ENCODE measurements at regions not wholly inside any gene's neighbourhood (a gene's known extent, or its start where the extent isn't known, plus 50 kb on each side); places are given as distances from the start of the nearest gene placed in this dataset.

- no peak for DNase-seq (ENCODE audit: low read depth in 6 of 9, low spot score in 9 of 9)
- Histone ChIP-seq H3K4me3 (ENCODE audit: low read length in 2 of 2) (no peak overlapping the region), H3K4me1 (ENCODE audit: control insufficient read depth in 2 of 2, insufficient read depth in 2 of 2, low read length in 2 of 2) (no peaks in the 10 kb centered on the region), H3K27me3 (ENCODE audit: control insufficient read depth in 2 of 2, insufficient read depth in 1 of 2, low read length in 1 of 2) (no peaks in the 10 kb centered on the region), H3K27ac (ENCODE audit: low read depth in 1 of 2, low read length in 1 of 2) (no peak overlapping the region), H3K36me3 (ENCODE audit: control insufficient read depth in 2 of 2, insufficient read depth in 2 of 2, low read length in 1 of 2) (no peaks in the 10 kb centered on the region), H3K9me3 (ENCODE audit: control insufficient read depth in 2 of 2, insufficient read depth in 1 of 2, low read length in 1 of 2) (no peaks in the 10 kb centered on the region)
- WGBS: 97% methylated on average over 5 of the region's 5 CpGs
Observed at GRCh38 chr11:115893461-115894099, 389.4 kb upstream of the CADM1 start.

- 86% methylated on average over 2 of the region's 2 CpGs for WGBS
- Histone ChIP-seq H3K9me3 (ENCODE audit: control insufficient read depth in 2 of 2, insufficient read depth in 1 of 2, low read length in 1 of 2) (no peaks in the 10 kb centered on the region), H3K36me3 (ENCODE audit: control insufficient read depth in 2 of 2, insufficient read depth in 2 of 2, low read length in 1 of 2) (no peaks in the 10 kb centered on the region), H3K4me3 (ENCODE audit: low read length in 2 of 2) (no peak overlapping the region), H3K4me1 (ENCODE audit: control insufficient read depth in 2 of 2, insufficient read depth in 2 of 2, low read length in 2 of 2) (no peaks in the 10 kb centered on the region), H3K27ac (ENCODE audit: low read depth in 1 of 2, low read length in 1 of 2) (no peak overlapping the region), H3K27me3 (ENCODE audit: control insufficient read depth in 2 of 2, insufficient read depth in 1 of 2, low read length in 1 of 2) (no peaks in the 10 kb centered on the region)
- no peak for DNase-seq (ENCODE audit: low read depth in 6 of 9, low spot score in 9 of 9)
Observed at GRCh38 chr11:115892016-115892415, 387.8 kb upstream of the CADM1 start.

- Histone ChIP-seq H3K9me3 (ENCODE audit: control insufficient read depth in 2 of 2, insufficient read depth in 1 of 2, low read length in 1 of 2) (no peaks in the 10 kb centered on the region), H3K4me1 (ENCODE audit: control insufficient read depth in 2 of 2, insufficient read depth in 2 of 2, low read length in 2 of 2) (no peaks in the 10 kb centered on the region), H3K4me3 (ENCODE audit: low read length in 2 of 2) (no peak overlapping the region), H3K27ac (ENCODE audit: low read depth in 1 of 2, low read length in 1 of 2) (no peak overlapping the region), H3K27me3 (ENCODE audit: control insufficient read depth in 2 of 2, insufficient read depth in 1 of 2, low read length in 1 of 2) (no peaks in the 10 kb centered on the region), H3K36me3 (ENCODE audit: control insufficient read depth in 2 of 2, insufficient read depth in 2 of 2, low read length in 1 of 2) (no peaks in the 10 kb centered on the region)
- DNase-seq (ENCODE audit: low read depth in 6 of 9, low spot score in 9 of 9): no peak
- 18% methylated on average over 1 of the region's 1 CpG for WGBS
Observed at GRCh38 chr11:115891581-115891980, 387.4 kb upstream of the CADM1 start.

GRCh38 chr11:115890500-115890899, 386.3 kb upstream of the CADM1 start:
- WGBS: 96% methylated on average over 5 of the region's 5 CpGs
- H3K36me3 ChIP-seq (ENCODE audit: control insufficient read depth in 2 of 2, insufficient read depth in 2 of 2, low read length in 1 of 2): no peaks in the 10 kb centered on the region
- no peak overlapping the region for H3K27ac ChIP-seq (ENCODE audit: low read depth in 1 of 2, low read length in 1 of 2)
- DNase-seq (ENCODE audit: low read depth in 6 of 9, low spot score in 9 of 9): no peak
- no peak overlapping the region for H3K4me3 ChIP-seq (ENCODE audit: low read length in 2 of 2)
- H3K9me3 ChIP-seq (ENCODE audit: control insufficient read depth in 2 of 2, insufficient read depth in 1 of 2, low read length in 1 of 2): no peaks in the 10 kb centered on the region
- peaks cover 0 to 3% of the 10 kb centered on the region in 2 donors for H3K4me1 ChIP-seq (ENCODE audit: control insufficient read depth in 2 of 2, insufficient read depth in 2 of 2, low read length in 2 of 2)
- H3K27me3 ChIP-seq (ENCODE audit: control insufficient read depth in 2 of 2, insufficient read depth in 1 of 2, low read length in 1 of 2): no peaks in the 10 kb centered on the region

GRCh38 chr11:115889712-115890111, 385.5 kb upstream of the CADM1 start:
- Histone ChIP-seq H3K27me3 (ENCODE audit: control insufficient read depth in 2 of 2, insufficient read depth in 1 of 2, low read length in 1 of 2) (no peaks in the 10 kb centered on the region), H3K4me1 (ENCODE audit: control insufficient read depth in 2 of 2, insufficient read depth in 2 of 2, low read length in 2 of 2) (peaks cover 0 to 4% of the 10 kb centered on the region in 2 donors), H3K9me3 (ENCODE audit: control insufficient read depth in 2 of 2, insufficient read depth in 1 of 2, low read length in 1 of 2) (no peaks in the 10 kb centered on the region), H3K4me3 (ENCODE audit: low read length in 2 of 2) (no peak overlapping the region), H3K36me3 (ENCODE audit: control insufficient read depth in 2 of 2, insufficient read depth in 2 of 2, low read length in 1 of 2) (no peaks in the 10 kb centered on the region), H3K27ac (ENCODE audit: low read depth in 1 of 2, low read length in 1 of 2) (no peak overlapping the region)
- 91% methylated on average over 6 of the region's 6 CpGs for WGBS
- DNase-seq (ENCODE audit: low read depth in 6 of 9, low spot score in 9 of 9): no peak

GRCh38 chr11:115887727-115888126, 383.5 kb upstream of the CADM1 start:
- Histone ChIP-seq H3K36me3 (ENCODE audit: control insufficient read depth in 2 of 2, insufficient read depth in 2 of 2, low read length in 1 of 2) (no peaks in the 10 kb centered on the region), H3K27ac (ENCODE audit: low read depth in 1 of 2, low read length in 1 of 2) (no peak overlapping the region), H3K4me1 (ENCODE audit: control insufficient read depth in 2 of 2, insufficient read depth in 2 of 2, low read length in 2 of 2) (peaks cover 0 to 4% of the 10 kb centered on the region in 2 donors), H3K27me3 (ENCODE audit: control insufficient read depth in 2 of 2, insufficient read depth in 1 of 2, low read length in 1 of 2) (no peaks in the 10 kb centered on the region), H3K4me3 (ENCODE audit: low read length in 2 of 2) (no peak overlapping the region), H3K9me3 (ENCODE audit: control insufficient read depth in 2 of 2, insufficient read depth in 1 of 2, low read length in 1 of 2) (no peaks in the 10 kb centered on the region)
- no peak for DNase-seq (ENCODE audit: low read depth in 6 of 9, low spot score in 9 of 9)
- WGBS: 93% methylated on average over 8 of the region's 8 CpGs

GRCh38 chr11:115887316-115887715, 383.1 kb upstream of the CADM1 start:
- H3K4me3 ChIP-seq (ENCODE audit: low read length in 2 of 2): no peak overlapping the region
- H3K4me1 ChIP-seq (ENCODE audit: control insufficient read depth in 2 of 2, insufficient read depth in 2 of 2, low read length in 2 of 2): peaks cover 0 to 4% of the 10 kb centered on the region in 2 donors
- no peaks in the 10 kb centered on the region for H3K9me3 ChIP-seq (ENCODE audit: control insufficient read depth in 2 of 2, insufficient read depth in 1 of 2, low read length in 1 of 2)
- H3K27me3 ChIP-seq (ENCODE audit: control insufficient read depth in 2 of 2, insufficient read depth in 1 of 2, low read length in 1 of 2): no peaks in the 10 kb centered on the region
- no peak for DNase-seq (ENCODE audit: low read depth in 6 of 9, low spot score in 9 of 9)
- H3K36me3 ChIP-seq (ENCODE audit: control insufficient read depth in 2 of 2, insufficient read depth in 2 of 2, low read length in 1 of 2): no peaks in the 10 kb centered on the region
- WGBS: 95% methylated on average over 13 of the region's 13 CpGs
- H3K27ac ChIP-seq (ENCODE audit: low read depth in 1 of 2, low read length in 1 of 2): no peak overlapping the region

GRCh38 chr11:115886422-115886733, 382.2 kb upstream of the CADM1 start:
- Histone ChIP-seq H3K4me1 (ENCODE audit: control insufficient read depth in 2 of 2, insufficient read depth in 2 of 2, low read length in 2 of 2) (peaks cover 0 to 4% of the 10 kb centered on the region in 2 donors), H3K36me3 (ENCODE audit: control insufficient read depth in 2 of 2, insufficient read depth in 2 of 2, low read length in 1 of 2) (no peaks in the 10 kb centered on the region), H3K27me3 (ENCODE audit: control insufficient read depth in 2 of 2, insufficient read depth in 1 of 2, low read length in 1 of 2) (no peaks in the 10 kb centered on the region), H3K9me3 (ENCODE audit: control insufficient read depth in 2 of 2, insufficient read depth in 1 of 2, low read length in 1 of 2) (no peaks in the 10 kb centered on the region), H3K27ac (ENCODE audit: low read depth in 1 of 2, low read length in 1 of 2) (no peak overlapping the region), H3K4me3 (ENCODE audit: low read length in 2 of 2) (no peak overlapping the region)
- DNase-seq (ENCODE audit: low read depth in 6 of 9, low spot score in 9 of 9): no peak
- WGBS: 87% methylated on average over 5 of the region's 5 CpGs

GRCh38 chr11:115885535-115886421, 381.6 kb upstream of the CADM1 start:
- 92% methylated on average over 8 of the region's 8 CpGs for WGBS
- DNase-seq (ENCODE audit: low read depth in 6 of 9, low spot score in 9 of 9): no peak
- Histone ChIP-seq H3K27me3 (ENCODE audit: control insufficient read depth in 2 of 2, insufficient read depth in 1 of 2, low read length in 1 of 2) (no peaks in the 10 kb centered on the region), H3K4me3 (ENCODE audit: low read length in 2 of 2) (no peak overlapping the region), H3K36me3 (ENCODE audit: control insufficient read depth in 2 of 2, insufficient read depth in 2 of 2, low read length in 1 of 2) (no peaks in the 10 kb centered on the region), H3K9me3 (ENCODE audit: control insufficient read depth in 2 of 2, insufficient read depth in 1 of 2, low read length in 1 of 2) (peaks cover 0 to under 1% of the 10 kb centered on the region in 2 donors), H3K4me1 (ENCODE audit: control insufficient read depth in 2 of 2, insufficient read depth in 2 of 2, low read length in 2 of 2) (peaks cover 0 to 4% of the 10 kb centered on the region in 2 donors), H3K27ac (ENCODE audit: low read depth in 1 of 2, low read length in 1 of 2) (no peak overlapping the region)

Measured in thymus (tissue), 11 donors.